Spleen (tissue), 7 donors: ENCODE measurements at regions not wholly inside any gene's neighbourhood (a gene's known extent, or its start where the extent isn't known, plus 50 kb on each side); places are given as distances from the start of the nearest gene placed in this dataset.

Experiments
- POLR2A ChIP-seq, 3 donors: fragments of 450-650 bp; IDR thresholded peaks; one replicate each; pipeline ENCODE4 v1.5.1; 2017; ENCODE audit warnings: antibody characterized with exemption in 3 of 3, mild to moderate bottlenecking in 1 of 3
- POLR2AphosphoS5 ChIP-seq, 3 donors: sonication (generic); formaldehyde crosslinking; IDR thresholded peaks; one replicate each; pipeline ENCODE4 v1.5.1; 2017; ENCODE audit warnings: antibody characterized with exemption in 3 of 3
- TF ChIP-seq, protein P1 (sequence below), 11 experiments: fragments of 200-600 bp in 7 of 11; fragments of 450-650 bp in 4 of 11; sonication (generic) in 4 of 11; IDR thresholded peaks in 8 of 11; conservative IDR thresholded peaks in 3 of 11; 1 replicate in 7 of 11; 2 replicates in 4 of 11; pipeline versions ENCODE4 v1.4.0 to v1.8.0; 2016 to 2021; ENCODE audit warnings: antibody characterized with exemption in 11 of 11, inconsistent platforms in 4 of 11, mild to moderate bottlenecking in 1 of 11
- donor health status: DM: no; HTN: no; CAD: no; lungs with moderate emphysema.
- donor health status: DM: no; HTN: no; CAD: no.
- donor health status: DM: no; HTN: no; CAD: no.

- TF ChIP-seq, protein P1, sequence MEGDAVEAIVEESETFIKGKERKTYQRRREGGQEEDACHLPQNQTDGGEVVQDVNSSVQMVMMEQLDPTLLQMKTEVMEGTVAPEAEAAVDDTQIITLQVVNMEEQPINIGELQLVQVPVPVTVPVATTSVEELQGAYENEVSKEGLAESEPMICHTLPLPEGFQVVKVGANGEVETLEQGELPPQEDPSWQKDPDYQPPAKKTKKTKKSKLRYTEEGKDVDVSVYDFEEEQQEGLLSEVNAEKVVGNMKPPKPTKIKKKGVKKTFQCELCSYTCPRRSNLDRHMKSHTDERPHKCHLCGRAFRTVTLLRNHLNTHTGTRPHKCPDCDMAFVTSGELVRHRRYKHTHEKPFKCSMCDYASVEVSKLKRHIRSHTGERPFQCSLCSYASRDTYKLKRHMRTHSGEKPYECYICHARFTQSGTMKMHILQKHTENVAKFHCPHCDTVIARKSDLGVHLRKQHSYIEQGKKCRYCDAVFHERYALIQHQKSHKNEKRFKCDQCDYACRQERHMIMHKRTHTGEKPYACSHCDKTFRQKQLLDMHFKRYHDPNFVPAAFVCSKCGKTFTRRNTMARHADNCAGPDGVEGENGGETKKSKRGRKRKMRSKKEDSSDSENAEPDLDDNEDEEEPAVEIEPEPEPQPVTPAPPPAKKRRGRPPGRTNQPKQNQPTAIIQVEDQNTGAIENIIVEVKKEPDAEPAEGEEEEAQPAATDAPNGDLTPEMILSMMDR (IDR thresholded peaks at IDR 0.05 in 8 of 11, conservative IDR thresholded peaks at IDR 0.05 in 3 of 11): no peak
- TF ChIP-seq POLR2AphosphoS5 (IDR thresholded peaks at IDR 0.05): no peak
- no peak for TF ChIP-seq POLR2A (IDR thresholded peaks at IDR 0.05)
Measured at GRCh38 chr4:103375278-103375677, 177.1 kb upstream of the CENPE start.
